ENCODE measurements at regions not wholly inside any gene's neighbourhood (a gene's known extent, or its start where the extent isn't known, plus 50 kb on each side); places are given as distances from the start of the nearest gene placed in this dataset.

DNA sequence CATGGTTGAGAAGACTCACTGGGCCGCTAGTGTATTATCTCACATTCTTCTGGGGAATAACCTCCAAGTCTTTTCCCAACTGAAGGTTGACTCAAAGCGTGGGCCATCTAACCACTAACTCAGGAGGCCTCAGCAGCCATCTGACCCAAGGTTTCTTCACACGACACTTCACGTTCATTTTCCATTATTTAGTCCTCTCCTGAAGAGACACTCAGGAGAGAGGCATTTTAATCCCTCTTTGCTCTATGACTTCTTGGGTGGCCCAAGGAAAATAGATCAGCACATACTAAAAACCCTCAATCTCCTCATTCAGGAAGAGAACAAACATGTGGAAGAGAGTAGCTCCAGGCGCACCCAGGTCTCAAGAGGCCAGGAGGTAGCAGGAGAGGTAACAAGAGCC, 252.8 kb upstream of the FOXF1 start:
- TF ChIP-seq, protein P1, sequence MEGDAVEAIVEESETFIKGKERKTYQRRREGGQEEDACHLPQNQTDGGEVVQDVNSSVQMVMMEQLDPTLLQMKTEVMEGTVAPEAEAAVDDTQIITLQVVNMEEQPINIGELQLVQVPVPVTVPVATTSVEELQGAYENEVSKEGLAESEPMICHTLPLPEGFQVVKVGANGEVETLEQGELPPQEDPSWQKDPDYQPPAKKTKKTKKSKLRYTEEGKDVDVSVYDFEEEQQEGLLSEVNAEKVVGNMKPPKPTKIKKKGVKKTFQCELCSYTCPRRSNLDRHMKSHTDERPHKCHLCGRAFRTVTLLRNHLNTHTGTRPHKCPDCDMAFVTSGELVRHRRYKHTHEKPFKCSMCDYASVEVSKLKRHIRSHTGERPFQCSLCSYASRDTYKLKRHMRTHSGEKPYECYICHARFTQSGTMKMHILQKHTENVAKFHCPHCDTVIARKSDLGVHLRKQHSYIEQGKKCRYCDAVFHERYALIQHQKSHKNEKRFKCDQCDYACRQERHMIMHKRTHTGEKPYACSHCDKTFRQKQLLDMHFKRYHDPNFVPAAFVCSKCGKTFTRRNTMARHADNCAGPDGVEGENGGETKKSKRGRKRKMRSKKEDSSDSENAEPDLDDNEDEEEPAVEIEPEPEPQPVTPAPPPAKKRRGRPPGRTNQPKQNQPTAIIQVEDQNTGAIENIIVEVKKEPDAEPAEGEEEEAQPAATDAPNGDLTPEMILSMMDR (IDR thresholded peaks at IDR 0.05; ENCODE audit: insufficient read depth, low read depth, low read length) = no peak
- TF ChIP-seq EZH2 (IDR thresholded peaks at IDR 0.05; ENCODE audit: insufficient read depth, low read length) = no peak

Data from astrocyte (in vitro differentiated cells and primary cell).